GM21528 (cell line): ENCODE measurements at regions not wholly inside any gene's neighbourhood (a gene's known extent, or its start where the extent isn't known, plus 50 kb on each side); places are given as distances from the start of the nearest gene placed in this dataset.
A peak's percentile ranks its signal among the peaks of the same experiment; 100 is the strongest.
"Not testable (repeated sequence)": the region's sequence is repeated elsewhere in the genome, so short reads cannot be mapped to it uniquely, and the experiment has no call there.

Experiments
- ATAC-seq: cut with Tn5 transposase; IDR thresholded peaks from one replicate; pipeline ENCODE4 v1.9.1; 2021; ENCODE audit warnings: mild to moderate bottlenecking, moderate library complexity; ENCODE audit not compliant: unreplicated experiment, low FRiP score

DNA sequence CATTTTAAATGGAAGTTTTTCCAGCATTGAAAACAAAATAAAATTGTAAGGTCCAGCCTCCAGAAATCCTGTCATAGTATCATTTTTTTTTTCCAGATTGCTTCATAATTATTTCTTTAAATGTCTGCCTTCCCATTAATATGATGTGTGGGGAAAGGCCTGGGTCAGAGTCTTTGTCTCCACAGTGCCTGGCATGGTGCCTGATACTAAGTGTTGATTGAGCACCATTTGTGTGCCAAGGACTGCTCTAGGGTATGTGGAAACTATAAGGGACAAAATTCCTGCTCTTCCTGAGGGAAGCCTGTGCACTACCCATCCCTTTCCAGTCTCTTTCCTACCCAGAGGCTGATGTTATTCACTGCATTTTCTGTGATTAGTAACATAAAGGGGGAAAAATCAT, 53.1 kb upstream of the BEND4 start:
- ATAC-seq: no peak

DNA sequence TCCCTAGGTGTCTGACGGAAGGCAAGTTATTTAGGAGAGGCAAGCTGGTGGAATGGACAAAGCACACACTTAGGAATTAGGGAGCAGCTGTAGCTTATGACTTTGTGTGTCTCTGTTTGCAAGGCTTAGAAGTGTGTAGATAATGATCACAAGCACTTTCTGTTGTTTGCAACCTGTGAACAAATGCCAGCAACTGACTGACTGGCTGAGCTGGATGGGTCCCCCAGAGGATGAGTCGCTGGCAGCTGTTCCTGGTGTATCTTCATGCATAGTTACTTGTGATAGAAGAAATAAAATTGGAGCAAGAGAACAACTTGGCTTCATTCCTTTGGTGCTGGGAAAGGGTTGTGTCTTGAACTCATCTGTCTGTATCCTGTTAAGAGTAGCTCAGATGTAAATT, 64.2 kb upstream of the BEND4 start:
- ATAC-seq: no peak

GRCh38 chr4:42225286-42225685, 72.8 kb upstream of the BEND4 start:
- no peak for ATAC-seq

GRCh38 chr4:42234817-42235216, 82.4 kb upstream of the BEND4 start:
- no peak for ATAC-seq

GRCh38 chr4:42235304-42236021, 83.0 kb upstream of the BEND4 start:
- ATAC-seq: no peak

GRCh38 chr4:42237010-42237409, 84.6 kb upstream of the BEND4 start:
- no peak for ATAC-seq

DNA sequence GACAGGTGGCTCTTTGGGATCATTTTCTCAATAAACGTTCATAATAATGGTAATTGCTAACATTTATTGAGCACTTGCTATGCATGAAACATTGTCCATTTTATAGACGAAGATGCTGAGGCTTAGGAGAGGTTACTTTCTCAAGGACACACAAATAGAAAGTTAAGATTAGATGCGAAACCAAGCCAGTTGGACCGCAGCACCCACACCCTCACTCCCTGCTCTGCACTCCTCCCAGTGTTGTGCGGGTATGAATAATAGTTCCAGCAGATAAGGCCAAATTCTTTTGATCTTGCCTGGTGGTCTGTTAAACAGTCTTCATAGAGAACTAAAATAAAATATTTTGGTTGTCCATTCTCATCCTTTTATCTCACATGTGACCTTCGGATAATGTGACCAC, 85.0 kb upstream of the BEND4 start:
- no peak for ATAC-seq

GRCh38 chr4:42248972-42249371, 96.5 kb upstream of the BEND4 start:
- no peak for ATAC-seq

DNA sequence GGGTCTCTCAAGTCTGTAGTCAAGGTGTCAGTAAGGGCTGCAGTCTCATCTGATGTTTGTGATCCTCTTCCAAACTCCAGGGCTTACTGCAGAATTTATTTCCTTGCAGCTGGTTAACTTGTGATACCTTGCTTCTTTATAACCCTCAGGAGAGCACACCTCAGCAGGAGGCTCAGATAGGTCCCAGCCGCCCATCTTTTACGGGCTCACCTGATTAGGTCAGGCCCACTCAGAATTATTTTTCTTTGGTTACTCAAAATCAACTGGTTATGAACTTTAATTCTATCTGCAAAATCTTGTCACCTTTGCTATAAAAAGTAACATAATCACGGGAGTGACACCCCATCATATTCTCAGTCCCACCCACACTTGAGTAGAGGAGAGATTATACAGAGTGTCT, 99.9 kb upstream of the BEND4 start:
- ATAC-seq: no peak

GRCh38 chr4:42257645-42258044, 105.2 kb upstream of the BEND4 start:
- not testable (repeated sequence) for ATAC-seq

GRCh38 chr4:42262701-42263490, 110.4 kb upstream of the BEND4 start:
- ATAC-seq: no peak

GRCh38 chr4:42265782-42266602, 113.5 kb upstream of the BEND4 start:
- no peak for ATAC-seq

GRCh38 chr4:42267724-42268123, 115.3 kb upstream of the BEND4 start:
- ATAC-seq: no peak

DNA sequence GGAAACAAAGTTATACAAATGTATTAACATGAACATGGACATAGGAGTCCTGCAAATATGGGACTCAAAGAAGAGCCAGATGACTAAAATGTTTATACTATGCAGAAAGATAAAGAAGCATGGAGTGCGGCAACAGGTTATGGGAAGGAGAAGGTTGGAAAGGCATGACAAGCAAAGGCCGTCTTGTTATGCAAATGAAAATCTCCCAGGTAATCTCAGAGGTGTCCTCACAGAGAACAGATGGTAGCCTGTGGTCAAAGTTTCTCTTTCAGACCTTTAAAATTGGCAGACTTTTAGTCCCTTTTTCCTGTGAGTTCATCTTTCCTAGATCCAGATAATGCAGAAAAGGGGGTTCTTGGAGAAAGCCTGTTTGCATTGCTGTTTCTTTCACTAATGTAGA, 116.4 kb upstream of the BEND4 start:
- no peak for ATAC-seq

- ATAC-seq: no peak
These were observed 118.6 kb upstream of the BEND4 start for GRCh38 chr4:42271096-42271495.

GRCh38 chr4:42277291-42277690, 120.0 kb upstream of the SHISA3 start:
- ATAC-seq: no peak

- ATAC-seq: no peak
These were observed 118.5 kb upstream of the SHISA3 start for GRCh38 chr4:42278709-42279324.

GRCh38 chr4:42280327-42281095, 116.8 kb upstream of the SHISA3 start:
- no peak for ATAC-seq

GRCh38 chr4:42281324-42282020, 115.8 kb upstream of the SHISA3 start:
- peak; percentile 53 for ATAC-seq
